ENCODE measurements at regions not wholly inside any gene's neighbourhood (a gene's known extent, or its start where the extent isn't known, plus 50 kb on each side); places are given as distances from the start of the nearest gene placed in this dataset.

DNA sequence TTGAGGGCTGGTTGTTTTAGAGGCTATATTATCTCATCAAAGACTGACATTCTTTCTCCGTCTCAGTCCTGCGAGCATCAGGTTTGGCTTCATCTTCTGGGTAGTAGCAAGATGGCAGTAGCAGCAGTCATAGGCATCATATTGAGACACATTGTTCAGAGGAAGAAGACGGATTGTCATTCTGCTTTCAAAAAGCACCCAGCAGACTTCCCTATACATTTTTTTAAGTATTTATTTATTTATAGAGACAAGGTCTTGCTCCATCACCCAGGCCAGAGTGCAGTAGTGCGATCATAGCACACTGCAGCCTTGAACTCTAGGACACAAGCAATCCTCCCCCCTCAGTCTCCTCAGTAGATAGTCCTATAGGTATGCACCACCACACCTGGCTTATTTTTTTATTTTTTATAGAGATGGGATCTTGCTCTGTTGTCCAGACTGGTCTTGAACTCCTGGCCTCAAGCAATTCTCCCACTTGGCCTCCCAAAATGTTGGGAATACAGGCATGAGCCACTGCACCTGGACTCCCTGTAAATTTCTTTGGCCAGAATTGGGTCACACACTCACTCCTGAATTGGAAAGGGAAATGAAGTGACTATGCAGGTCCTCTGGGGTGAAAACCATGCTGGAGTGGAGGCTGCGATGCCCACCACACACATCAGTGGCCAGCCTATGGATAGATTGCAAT lies 125.4 kb downstream of the SLC38A6 start:
- no peak for DNase-seq

DNA sequence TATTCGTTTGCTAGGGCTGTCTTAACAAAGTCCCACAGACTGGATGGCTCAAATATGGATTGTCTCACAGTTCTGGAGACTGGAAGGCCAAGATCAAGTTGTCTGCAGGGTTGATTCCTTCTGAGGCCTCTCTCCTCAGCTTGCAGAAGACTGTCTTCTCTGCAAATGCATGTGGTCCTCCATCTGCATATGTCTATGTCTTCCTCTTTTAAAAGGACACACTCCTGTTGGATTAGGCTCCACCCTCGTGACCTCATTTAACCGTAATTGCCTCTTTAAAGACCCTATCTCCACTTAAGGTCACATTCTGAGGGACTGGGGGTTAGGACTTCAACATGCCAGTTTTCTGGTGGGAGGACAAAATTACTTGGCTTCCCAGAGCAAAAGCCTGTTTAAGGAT lies 123.3 kb downstream of the SLC38A6 start:
- no peak for DNase-seq

DNA sequence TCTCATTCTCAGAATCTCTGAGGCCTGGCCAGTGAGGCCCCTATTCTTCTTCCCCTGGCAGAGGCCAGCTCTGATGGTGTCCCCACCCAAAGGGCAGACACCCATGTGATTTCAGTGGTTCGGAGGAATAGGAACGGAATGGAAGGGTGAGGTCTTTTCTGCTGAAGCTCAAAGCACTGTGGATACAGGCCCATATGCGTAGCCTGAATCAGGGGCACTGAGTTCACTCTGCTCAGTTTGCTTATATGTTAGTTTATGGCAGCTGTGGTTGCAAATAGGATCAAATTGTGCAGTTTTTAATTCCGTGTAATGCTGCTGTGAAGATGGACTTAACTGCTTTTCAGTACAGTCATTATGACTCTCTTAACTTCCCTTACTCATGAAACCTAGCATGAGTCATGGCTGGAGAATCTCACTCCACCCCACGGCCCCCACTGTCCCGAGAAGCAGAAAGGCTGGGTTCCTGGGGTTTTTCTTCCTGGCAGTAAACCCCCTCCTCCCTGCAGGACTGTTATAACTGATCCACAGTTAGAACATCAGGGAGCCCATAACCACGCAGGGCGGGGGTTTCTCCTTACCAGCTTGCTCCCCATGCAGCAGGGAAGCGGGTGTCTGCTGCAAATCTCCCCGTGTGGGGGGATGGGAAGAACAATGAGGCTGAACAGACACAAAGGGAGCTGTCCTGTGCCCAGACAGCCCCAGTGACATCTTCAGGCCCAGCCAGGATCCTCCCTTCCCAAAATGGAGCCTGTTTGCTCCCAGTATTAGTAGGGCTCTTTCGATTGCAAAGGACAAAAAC lies 122.7 kb downstream of the SLC38A6 start:
- no peak for DNase-seq

DNA sequence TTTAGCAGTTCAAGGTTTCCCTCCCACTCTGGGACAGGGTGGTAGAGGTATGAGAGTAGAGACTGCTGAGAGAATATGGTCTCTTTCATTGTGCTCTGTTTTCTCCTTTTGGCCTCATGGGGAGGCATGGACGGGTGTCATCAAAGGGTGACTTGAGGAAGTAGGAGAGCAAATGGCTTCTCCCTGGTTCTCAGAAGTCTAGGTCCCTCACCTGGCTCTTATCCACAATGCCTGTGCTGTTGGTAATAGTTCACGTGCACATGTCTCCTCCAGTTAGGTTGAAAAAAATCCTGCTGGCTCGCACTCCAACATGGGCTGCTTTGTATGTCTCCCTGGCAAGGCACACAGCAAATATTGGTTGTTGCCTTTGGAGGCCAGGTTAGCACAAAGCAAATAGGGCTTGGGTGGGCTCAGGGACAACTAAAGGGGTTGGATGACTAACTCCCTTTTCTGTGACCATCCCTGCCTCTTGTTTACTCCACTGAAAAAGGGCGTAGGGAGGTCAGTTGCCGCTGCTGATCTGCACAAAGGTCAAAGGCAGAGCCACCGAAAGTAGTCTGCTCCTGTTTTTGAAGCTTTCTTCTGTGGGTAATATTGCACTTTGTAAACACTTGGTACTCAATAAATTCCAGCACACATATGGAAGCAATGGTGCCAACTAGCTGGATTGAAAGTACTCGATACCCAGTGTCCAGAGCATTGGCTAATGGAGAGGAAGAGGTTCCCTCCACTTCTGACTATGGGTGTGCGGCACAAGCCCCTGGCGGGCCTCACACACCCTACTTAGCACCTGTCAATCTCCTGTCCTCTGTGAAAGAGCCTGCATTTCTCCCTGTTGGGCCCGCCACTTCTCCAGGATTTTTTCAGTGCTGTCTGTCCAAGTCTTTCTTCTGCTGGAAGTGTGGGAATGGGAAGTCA lies 121.8 kb downstream of the SLC38A6 start:
- DNase-seq = no peak

All from NCI-H1694 treated with DMSO at 0.1 percent for 48 hours (cell line).